ENCODE measurements at regions not wholly inside any gene's neighbourhood (a gene's known extent, or its start where the extent isn't known, plus 50 kb on each side); places are given as distances from the start of the nearest gene placed in this dataset.

DNA sequence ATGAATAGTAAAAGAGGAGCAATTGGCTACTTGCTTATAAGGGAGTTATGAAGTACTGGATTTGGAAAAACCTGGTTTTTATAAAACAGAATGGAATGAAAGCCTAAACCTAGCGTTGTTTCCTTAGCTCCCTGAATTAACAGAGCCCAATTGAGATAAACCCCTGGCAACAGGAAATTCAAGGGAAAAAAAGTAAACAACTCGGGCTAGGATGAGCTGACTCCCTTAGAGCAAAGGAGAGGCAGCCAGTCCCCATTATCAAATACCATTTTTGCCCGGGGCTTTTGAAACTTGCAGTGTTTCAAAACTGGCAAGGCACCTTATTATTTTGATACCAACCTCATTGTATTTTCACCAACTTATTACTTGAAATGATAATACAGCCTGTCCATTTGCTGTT lies 587.5 kb downstream of the CD109 start:
- no peak overlapping the region for H3K4me3 ChIP-seq
- H3K36me3 ChIP-seq (ENCODE audit: control insufficient read depth, insufficient read depth, low read length), result no peaks in the 10 kb centered on the region
- H3K9ac ChIP-seq (ENCODE audit: insufficient read depth in 1 of 2, low read depth in 2 of 2, low read length in 2 of 2), result no peak overlapping the region
- H2AFZ ChIP-seq (ENCODE audit: low read depth, low read length), result no peak overlapping the region
- intact Hi-C loops (cut with micrococcal nuclease) (no loop called here), in situ Hi-C loops (cut with MboI) (no loop called here)
- POLR2A ChIA-PET, result no interaction called here
- H3K9me1 ChIP-seq (ENCODE audit: control insufficient read depth, insufficient read depth, low read length), result no peaks in the 10 kb centered on the region
- H3K9me3 ChIP-seq (replicated peaks; ENCODE audit: control insufficient read depth, insufficient read depth, low read depth, low read length), result 0 out of 2 replicates have a peak, but pooled peaks cover 1% of the 10 kb centered on the region
- no peaks in the 10 kb centered on the region for H3K4me1 ChIP-seq (replicated peaks in 1 of 2; ENCODE audit: control insufficient read depth in 2 of 2, insufficient read depth in 2 of 2, low read length in 2 of 2)
- ATAC-seq (no peak), DNase-seq (ENCODE audit: extremely low read depth in 1 of 4, low spot score in 3 of 4) (no peak), FAIRE-seq (no peak)
- no peaks in the 10 kb centered on the region for H4K20me1 ChIP-seq (replicated peaks; ENCODE audit: control insufficient read depth, insufficient read depth, low read length)
- no peak overlapping the region for H3K27ac ChIP-seq (ENCODE audit: extremely low read depth, low read depth, low read length)
- no TSS peak for BruUV-seq (replicated peaks)
- no peaks in the 10 kb centered on the region for H3K27me3 ChIP-seq (ENCODE audit: control insufficient read depth in 2 of 2, insufficient read depth in 2 of 2, low read length in 2 of 2)
- 0% methylated on average over 3 of the region's 3 CpGs for WGBS (ENCODE audit: insufficient coverage, low coverage, missing lambda C conversion rate)
- CTCF ChIA-PET (ENCODE audit: low intra/inter-chr PET ratio), result interaction anchor here (0.7 kb wide), 1 partner anchor 46 kb away, joined by 4 read pairs; no protein-coding TSS in a partner anchor
- H3K4me2 ChIP-seq (ENCODE audit: insufficient read depth, low read length), result no peak overlapping the region
- TF ChIP-seq ZKSCAN3 (CRISPR knock-in tag; IDR thresholded peaks at IDR 0.05), result no peak
- no peak for TF ChIP-seq RFX5 (IDR thresholded peaks at IDR 0.05; ENCODE audit: low read depth, low read length)
- no peak for TF ChIP-seq EP300 (IDR thresholded peaks at IDR 0.05; ENCODE audit: low read length)
- no peak for TF ChIP-seq GATA2 (CRISPR knock-in tag; IDR thresholded peaks at IDR 0.05)
- TF ChIP-seq, protein P1, sequence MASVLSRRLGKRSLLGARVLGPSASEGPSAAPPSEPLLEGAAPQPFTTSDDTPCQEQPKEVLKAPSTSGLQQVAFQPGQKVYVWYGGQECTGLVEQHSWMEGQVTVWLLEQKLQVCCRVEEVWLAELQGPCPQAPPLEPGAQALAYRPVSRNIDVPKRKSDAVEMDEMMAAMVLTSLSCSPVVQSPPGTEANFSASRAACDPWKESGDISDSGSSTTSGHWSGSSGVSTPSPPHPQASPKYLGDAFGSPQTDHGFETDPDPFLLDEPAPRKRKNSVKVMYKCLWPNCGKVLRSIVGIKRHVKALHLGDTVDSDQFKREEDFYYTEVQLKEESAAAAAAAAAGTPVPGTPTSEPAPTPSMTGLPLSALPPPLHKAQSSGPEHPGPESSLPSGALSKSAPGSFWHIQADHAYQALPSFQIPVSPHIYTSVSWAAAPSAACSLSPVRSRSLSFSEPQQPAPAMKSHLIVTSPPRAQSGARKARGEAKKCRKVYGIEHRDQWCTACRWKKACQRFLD (CRISPR knock-in tag; IDR thresholded peaks at IDR 0.05), result no peak
- TF ChIP-seq SRSF9 (IDR thresholded peaks at IDR 0.05; ENCODE audit: borderline replicate concordance, low read depth, low read length), result no peak
- TF ChIP-seq CHCHD3 (CRISPR knock-in tag; IDR thresholded peaks at IDR 0.05), result no peak
- TF ChIP-seq, protein P2, sequence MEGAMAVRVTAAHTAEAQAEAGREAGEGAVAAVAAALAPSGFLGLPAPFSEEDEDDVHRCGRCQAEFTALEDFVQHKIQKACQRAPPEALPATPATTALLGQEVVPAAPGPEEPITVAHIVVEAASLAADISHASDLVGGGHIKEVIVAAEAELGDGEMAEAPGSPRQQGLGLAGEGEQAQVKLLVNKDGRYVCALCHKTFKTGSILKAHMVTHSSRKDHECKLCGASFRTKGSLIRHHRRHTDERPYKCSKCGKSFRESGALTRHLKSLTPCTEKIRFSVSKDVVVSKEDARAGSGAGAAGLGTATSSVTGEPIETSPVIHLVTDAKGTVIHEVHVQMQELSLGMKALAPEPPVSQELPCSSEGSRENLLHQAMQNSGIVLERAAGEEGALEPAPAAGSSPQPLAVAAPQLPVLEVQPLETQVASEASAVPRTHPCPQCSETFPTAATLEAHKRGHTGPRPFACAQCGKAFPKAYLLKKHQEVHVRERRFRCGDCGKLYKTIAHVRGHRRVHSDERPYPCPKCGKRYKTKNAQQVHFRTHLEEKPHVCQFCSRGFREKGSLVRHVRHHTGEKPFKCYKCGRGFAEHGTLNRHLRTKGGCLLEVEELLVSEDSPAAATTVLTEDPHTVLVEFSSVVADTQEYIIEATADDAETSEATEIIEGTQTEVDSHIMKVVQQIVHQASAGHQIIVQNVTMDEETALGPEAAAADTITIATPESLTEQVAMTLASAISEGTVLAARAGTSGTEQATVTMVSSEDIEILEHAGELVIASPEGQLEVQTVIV (CRISPR knock-in tag; IDR thresholded peaks at IDR 0.05; ENCODE audit: borderline replicate concordance), result no peak
- no peak for TF ChIP-seq KDM1A (IDR thresholded peaks at IDR 0.05)
- no peak for TF ChIP-seq ZNF263 (CRISPR knock-in tag; IDR thresholded peaks at IDR 0.05; ENCODE audit: borderline replicate concordance)
- H3K79me2 ChIP-seq (ENCODE audit: control insufficient read depth, insufficient read depth, low read length), result no peaks in the 10 kb centered on the region

Measured in K562 (cell line).